GM23338 (cell line): ENCODE measurements at regions not wholly inside any gene's neighbourhood (a gene's known extent, or its start where the extent isn't known, plus 50 kb on each side); places are given as distances from the start of the nearest gene placed in this dataset.

Experiments used
- EZH2 ChIP-seq: fragments of 200-600 bp; sonication (generic); IDR thresholded peaks from one replicate; pipeline ENCODE4 v1.8.0; 2017; ENCODE audit warnings: antibody characterized with exemption, mild to moderate bottlenecking, low read depth; ENCODE audit not compliant: unreplicated experiment
- POLR2AphosphoS5 ChIP-seq: IDR thresholded peaks from 2 replicates; pipeline ENCODE4 v1.6.1; 2016; ENCODE audit warnings: antibody characterized with exemption, low read depth
- TF ChIP-seq, protein P1 (sequence below), 2 experiments: fragments of 200-600 bp in 1 of 2; sonication (generic) in 1 of 2; conservative IDR thresholded peaks; 2 replicates each; pipeline versions ENCODE4 v1.5.1 to v1.6.1; 2016 to 2017; ENCODE audit warnings: antibody characterized with exemption in 2 of 2, low read depth in 2 of 2, mild to moderate bottlenecking in 2 of 2, moderate library complexity in 1 of 2

DNA sequence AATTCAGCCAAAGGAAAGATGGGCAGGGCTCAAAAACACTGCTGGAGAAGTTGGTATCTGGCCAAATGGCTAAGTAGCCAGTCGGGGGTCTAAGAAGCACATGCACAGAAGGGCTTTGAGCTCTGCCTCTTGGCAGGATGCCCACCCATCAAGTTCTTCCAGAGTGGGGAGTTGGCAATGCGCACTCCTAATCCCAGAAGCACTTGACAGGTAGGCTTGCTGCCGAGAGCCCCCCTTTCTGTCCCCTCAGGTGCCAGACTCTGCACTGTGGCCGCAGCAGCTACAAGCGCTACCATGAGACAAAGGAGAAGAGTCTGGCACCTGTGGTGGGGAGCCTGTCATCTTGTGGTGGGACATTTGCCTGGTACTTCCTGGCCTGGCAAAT lies 252.9 kb upstream of the SLC24A2 start:
- TF ChIP-seq, protein P1, sequence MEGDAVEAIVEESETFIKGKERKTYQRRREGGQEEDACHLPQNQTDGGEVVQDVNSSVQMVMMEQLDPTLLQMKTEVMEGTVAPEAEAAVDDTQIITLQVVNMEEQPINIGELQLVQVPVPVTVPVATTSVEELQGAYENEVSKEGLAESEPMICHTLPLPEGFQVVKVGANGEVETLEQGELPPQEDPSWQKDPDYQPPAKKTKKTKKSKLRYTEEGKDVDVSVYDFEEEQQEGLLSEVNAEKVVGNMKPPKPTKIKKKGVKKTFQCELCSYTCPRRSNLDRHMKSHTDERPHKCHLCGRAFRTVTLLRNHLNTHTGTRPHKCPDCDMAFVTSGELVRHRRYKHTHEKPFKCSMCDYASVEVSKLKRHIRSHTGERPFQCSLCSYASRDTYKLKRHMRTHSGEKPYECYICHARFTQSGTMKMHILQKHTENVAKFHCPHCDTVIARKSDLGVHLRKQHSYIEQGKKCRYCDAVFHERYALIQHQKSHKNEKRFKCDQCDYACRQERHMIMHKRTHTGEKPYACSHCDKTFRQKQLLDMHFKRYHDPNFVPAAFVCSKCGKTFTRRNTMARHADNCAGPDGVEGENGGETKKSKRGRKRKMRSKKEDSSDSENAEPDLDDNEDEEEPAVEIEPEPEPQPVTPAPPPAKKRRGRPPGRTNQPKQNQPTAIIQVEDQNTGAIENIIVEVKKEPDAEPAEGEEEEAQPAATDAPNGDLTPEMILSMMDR (conservative IDR thresholded peaks at IDR 0.05; ENCODE audit: low read depth in 2 of 2): no peak
- no peak for TF ChIP-seq POLR2AphosphoS5
- no peak for TF ChIP-seq EZH2
